ENCODE measurements at regions not wholly inside any gene's neighbourhood (a gene's known extent, or its start where the extent isn't known, plus 50 kb on each side); places are given as distances from the start of the nearest gene placed in this dataset.
"Not testable (repeated sequence)": the region's sequence is repeated elsewhere in the genome, so short reads cannot be mapped to it uniquely, and the experiment has no call there.

- Histone ChIP-seq H3K4me1 (no peaks in the 10 kb centered on the region), H3K9me3 (no peaks in the 10 kb centered on the region)
Measured at GRCh38 chr5:50550267-50550666, 109.2 kb upstream of the EMB start.

GRCh38 chr5:50550993-50551392 lies 109.9 kb upstream of the EMB start:
- H3K27me3 ChIP-seq = no peaks in the 10 kb centered on the region
- no peaks in the 10 kb centered on the region for H3K9me3 ChIP-seq
- no peak overlapping the region for H3K27ac ChIP-seq
- no peak for TF ChIP-seq CTCF (IDR thresholded peaks at IDR 0.05)
- no peak for DNase-seq (ENCODE audit: low spot score)
- no peak overlapping the region for H3K4me3 ChIP-seq
- no peaks in the 10 kb centered on the region for H3K36me3 ChIP-seq
- H3K4me1 ChIP-seq = no peaks in the 10 kb centered on the region

More at GRCh38 chr5:50550267-50550666, 109.2 kb upstream of the EMB start:
- no peak for DNase-seq (ENCODE audit: low spot score)
- H3K4me3 ChIP-seq = no peak overlapping the region
- H3K27me3 ChIP-seq = no peaks in the 10 kb centered on the region
- H3K36me3 ChIP-seq = no peaks in the 10 kb centered on the region
- TF ChIP-seq CTCF (IDR thresholded peaks at IDR 0.05) = no peak
- H3K27ac ChIP-seq = no peak overlapping the region

GRCh38 chr5:50553560-50553984 lies 112.5 kb upstream of the EMB start:
- no peak overlapping the region for H3K4me3 ChIP-seq
- H3K27ac ChIP-seq = no peak overlapping the region
- no peak for DNase-seq (ENCODE audit: low spot score)
- no peaks in the 10 kb centered on the region for H3K4me1 ChIP-seq
- no peak for TF ChIP-seq CTCF (IDR thresholded peaks at IDR 0.05)
- no peaks in the 10 kb centered on the region for H3K9me3 ChIP-seq
- H3K27me3 ChIP-seq = no peaks in the 10 kb centered on the region
- no peaks in the 10 kb centered on the region for H3K36me3 ChIP-seq

GRCh38 chr5:50558640-50559039 lies 107.8 kb upstream of the PARP8 start:
- H3K36me3 ChIP-seq; H3K4me3 ChIP-seq; H3K4me1 ChIP-seq; DNase-seq (ENCODE audit: low spot score); H3K27me3 ChIP-seq; H3K9me3 ChIP-seq; H3K27ac ChIP-seq: not testable (repeated sequence)

- no peaks in the 10 kb centered on the region for H3K36me3 ChIP-seq
- no peak overlapping the region for H3K4me3 ChIP-seq
- H3K27me3 ChIP-seq = no peaks in the 10 kb centered on the region
- no peak overlapping the region for H3K27ac ChIP-seq
- H3K4me1 ChIP-seq = no peaks in the 10 kb centered on the region
- no peak for TF ChIP-seq CTCF (IDR thresholded peaks at IDR 0.05)
- H3K9me3 ChIP-seq = no peaks in the 10 kb centered on the region
- no peak for DNase-seq (ENCODE audit: low spot score)
Measured at GRCh38 chr5:50559955-50560354, 106.5 kb upstream of the PARP8 start.

- Histone ChIP-seq H3K27ac (no peak overlapping the region), H3K4me1 (no peaks in the 10 kb centered on the region), H3K4me3 (no peak overlapping the region), H3K9me3 (no peaks in the 10 kb centered on the region), H3K36me3 (no peaks in the 10 kb centered on the region), H3K27me3 (no peaks in the 10 kb centered on the region)
- DNase-seq (ENCODE audit: low spot score) = no peak
- TF ChIP-seq CTCF (IDR thresholded peaks at IDR 0.05) = no peak
Measured at GRCh38 chr5:50562694-50563093, 103.7 kb upstream of the PARP8 start.

Data from right atrium auricular region (tissue), 2 donors.